ENCODE measurements at regions not wholly inside any gene's neighbourhood (a gene's known extent, or its start where the extent isn't known, plus 50 kb on each side); places are given as distances from the start of the nearest gene placed in this dataset.

DNA sequence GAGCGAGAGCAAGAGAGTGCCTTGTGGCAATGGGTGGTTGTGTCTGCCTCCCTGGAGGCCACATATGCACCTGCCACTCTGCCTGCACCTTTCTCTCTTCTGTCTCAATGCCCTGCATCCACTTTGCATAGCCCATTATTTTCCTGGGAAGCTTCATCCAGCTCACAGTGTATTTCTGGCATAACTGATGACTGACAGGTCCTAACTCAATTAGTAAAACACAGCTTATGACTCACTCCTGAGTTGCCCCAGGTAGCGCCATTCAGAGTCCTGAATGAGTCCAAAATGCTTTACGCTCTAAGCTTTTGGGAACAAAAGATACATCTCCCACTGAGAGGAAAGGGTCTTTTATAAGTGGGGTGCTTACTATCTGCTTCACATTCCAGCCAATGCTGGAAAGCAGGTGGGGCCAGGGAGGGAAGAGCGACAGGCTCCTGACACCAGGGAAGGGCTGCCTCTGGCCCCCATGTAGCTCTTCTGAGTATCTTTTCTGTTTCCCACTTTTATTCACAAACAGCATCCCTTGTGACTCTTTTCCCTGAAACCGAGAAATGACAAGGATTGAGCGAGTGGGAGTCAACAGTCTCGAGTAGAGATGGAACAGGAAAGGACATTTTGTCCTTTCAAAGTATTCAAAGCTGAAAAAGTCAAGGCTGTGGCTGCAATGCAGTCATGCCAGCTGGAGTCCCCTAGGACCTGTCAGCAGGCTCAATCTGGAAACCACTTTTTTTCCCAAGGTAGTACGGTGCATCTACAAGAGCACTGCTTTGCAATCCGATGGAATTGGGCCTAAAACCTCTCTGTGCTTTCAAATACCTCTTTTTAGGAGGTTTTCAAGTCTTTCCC, 479.3 kb upstream of the PODXL start:
- no peak for ATAC-seq
- DNase-seq, result no peak
- H3K4me3 Mint-ChIP-seq, result no peak overlapping the region
- H3K36me3 ChIP-seq (ENCODE audit: control insufficient read depth, insufficient read depth, low read length), result no peaks in the 10 kb centered on the region
- no peak overlapping the region for H3K27ac ChIP-seq (ENCODE audit: low read length)
- no peaks in the 10 kb centered on the region for H3K4me1 Mint-ChIP-seq
- 84% methylated on average over 9 of the region's 9 CpGs for WGBS (ENCODE audit: insufficient coverage)
- H3K9me3 ChIP-seq (ENCODE audit: control insufficient read depth, insufficient read depth, low read length), result no peaks in the 10 kb centered on the region
- H3K27ac Mint-ChIP-seq, result no peak overlapping the region
- H3K27me3 Mint-ChIP-seq (ENCODE audit: low read depth in 2 of 2), result peaks cover 8 to 19% of the 10 kb centered on the region in 2 donors
- H3K9me3 Mint-ChIP-seq, result no peaks in the 10 kb centered on the region
- intact Hi-C loops (cut with micrococcal nuclease), result no loop called here
- no peaks in the 10 kb centered on the region for H3K36me3 Mint-ChIP-seq
- H3K27me3 ChIP-seq (ENCODE audit: control insufficient read depth, insufficient read depth, low read length), result no peaks in the 10 kb centered on the region
- TF ChIP-seq, protein P1, sequence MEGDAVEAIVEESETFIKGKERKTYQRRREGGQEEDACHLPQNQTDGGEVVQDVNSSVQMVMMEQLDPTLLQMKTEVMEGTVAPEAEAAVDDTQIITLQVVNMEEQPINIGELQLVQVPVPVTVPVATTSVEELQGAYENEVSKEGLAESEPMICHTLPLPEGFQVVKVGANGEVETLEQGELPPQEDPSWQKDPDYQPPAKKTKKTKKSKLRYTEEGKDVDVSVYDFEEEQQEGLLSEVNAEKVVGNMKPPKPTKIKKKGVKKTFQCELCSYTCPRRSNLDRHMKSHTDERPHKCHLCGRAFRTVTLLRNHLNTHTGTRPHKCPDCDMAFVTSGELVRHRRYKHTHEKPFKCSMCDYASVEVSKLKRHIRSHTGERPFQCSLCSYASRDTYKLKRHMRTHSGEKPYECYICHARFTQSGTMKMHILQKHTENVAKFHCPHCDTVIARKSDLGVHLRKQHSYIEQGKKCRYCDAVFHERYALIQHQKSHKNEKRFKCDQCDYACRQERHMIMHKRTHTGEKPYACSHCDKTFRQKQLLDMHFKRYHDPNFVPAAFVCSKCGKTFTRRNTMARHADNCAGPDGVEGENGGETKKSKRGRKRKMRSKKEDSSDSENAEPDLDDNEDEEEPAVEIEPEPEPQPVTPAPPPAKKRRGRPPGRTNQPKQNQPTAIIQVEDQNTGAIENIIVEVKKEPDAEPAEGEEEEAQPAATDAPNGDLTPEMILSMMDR (IDR thresholded peaks at IDR 0.05), result no peak
- H3K4me1 ChIP-seq (ENCODE audit: control insufficient read depth, insufficient read depth, low read length), result no peaks in the 10 kb centered on the region
- H3K4me3 ChIP-seq (ENCODE audit: low read length), result no peak overlapping the region

DNA sequence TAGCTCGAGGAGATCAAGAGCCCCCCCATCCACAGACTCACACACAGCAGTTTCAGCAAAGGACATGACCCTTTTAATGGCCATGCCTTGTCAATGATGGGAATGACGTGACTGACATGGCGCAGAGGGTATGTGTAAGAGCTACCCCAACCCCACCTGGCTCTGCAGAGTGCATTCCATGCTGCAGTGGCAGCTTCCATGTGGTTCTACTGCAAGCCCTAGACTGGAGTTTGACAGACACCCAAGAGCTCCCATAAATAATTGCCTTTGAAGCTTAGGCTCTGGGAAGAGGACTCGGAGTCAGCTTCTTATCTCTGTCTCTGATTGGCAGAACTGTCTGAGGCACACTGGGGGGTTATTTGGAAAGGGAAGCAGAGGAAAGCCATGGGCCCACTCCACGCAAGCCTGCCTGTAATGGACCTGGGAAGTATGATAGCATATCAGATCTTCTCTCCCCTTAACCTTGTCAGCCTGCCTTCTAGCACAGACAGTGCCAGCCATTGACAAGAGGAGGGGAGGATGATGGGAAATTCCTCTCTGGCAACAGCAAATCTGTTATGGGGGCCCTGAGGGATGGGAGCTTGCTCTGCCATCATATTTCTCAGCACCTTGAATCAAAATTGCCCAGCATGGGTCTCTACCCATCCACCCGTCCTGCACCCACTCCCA, 478.5 kb upstream of the PODXL start:
- no peak for DNase-seq
- Histone ChIP-seq H3K4me3 (ENCODE audit: low read length) (no peak overlapping the region), H3K4me1 (ENCODE audit: control insufficient read depth, insufficient read depth, low read length) (no peaks in the 10 kb centered on the region), H3K27me3 (ENCODE audit: control insufficient read depth, insufficient read depth, low read length) (no peaks in the 10 kb centered on the region), H3K27ac (ENCODE audit: low read length) (no peak overlapping the region), H3K36me3 (ENCODE audit: control insufficient read depth, insufficient read depth, low read length) (no peaks in the 10 kb centered on the region), H3K9me3 (ENCODE audit: control insufficient read depth, insufficient read depth, low read length) (no peaks in the 10 kb centered on the region)
- H3K27ac Mint-ChIP-seq, result no peak overlapping the region
- intact Hi-C loops (cut with micrococcal nuclease), result no loop called here
- H3K4me1 Mint-ChIP-seq, result no peaks in the 10 kb centered on the region
- H3K36me3 Mint-ChIP-seq, result no peaks in the 10 kb centered on the region
- H3K27me3 Mint-ChIP-seq (ENCODE audit: low read depth in 2 of 2), result peaks cover 8 to 19% of the 10 kb centered on the region in 2 donors
- H3K4me3 Mint-ChIP-seq, result no peak overlapping the region
- TF ChIP-seq, protein P1 (IDR thresholded peaks at IDR 0.05), result no peak
- ATAC-seq, result no peak
- WGBS (ENCODE audit: insufficient coverage), result 59% methylated on average over 6 of the region's 6 CpGs
- no peaks in the 10 kb centered on the region for H3K9me3 Mint-ChIP-seq

DNA sequence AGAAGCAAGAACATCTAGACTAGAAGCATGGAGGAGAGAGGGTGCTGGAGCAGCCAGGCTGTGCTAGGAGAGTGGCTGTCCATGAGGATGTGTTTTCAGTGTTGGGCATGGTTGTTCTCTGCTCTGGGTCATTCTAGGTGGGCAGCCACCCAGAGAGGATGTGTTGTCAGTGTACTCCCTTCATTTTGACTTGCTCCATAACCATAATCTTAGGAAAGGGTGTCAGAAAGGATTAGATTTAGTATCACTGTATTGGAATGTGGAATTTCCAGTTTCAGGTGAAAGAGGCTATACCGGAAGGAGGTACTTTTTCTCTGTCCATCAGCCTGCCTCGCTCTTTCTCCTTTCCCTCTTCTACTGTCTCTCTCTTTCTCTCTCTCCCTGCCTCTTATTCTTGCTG, 474.5 kb upstream of the PODXL start:
- Histone ChIP-seq H3K4me1 (ENCODE audit: control insufficient read depth, insufficient read depth, low read length) (no peaks in the 10 kb centered on the region), H3K36me3 (ENCODE audit: control insufficient read depth, insufficient read depth, low read length) (no peaks in the 10 kb centered on the region), H3K4me3 (ENCODE audit: low read length) (no peak overlapping the region), H3K9me3 (ENCODE audit: control insufficient read depth, insufficient read depth, low read length) (no peaks in the 10 kb centered on the region), H3K27ac (ENCODE audit: low read length) (no peak overlapping the region), H3K27me3 (ENCODE audit: control insufficient read depth, insufficient read depth, low read length) (no peaks in the 10 kb centered on the region)
- Mint-ChIP-seq H3K27me3 (ENCODE audit: low read depth in 2 of 2) (peaks cover 0 to 3% of the 10 kb centered on the region in 2 donors), H3K27ac (no peak overlapping the region), H3K9me3 (no peaks in the 10 kb centered on the region), H3K4me3 (no peak overlapping the region), H3K4me1 (no peaks in the 10 kb centered on the region), H3K36me3 (no peaks in the 10 kb centered on the region)
- TF ChIP-seq, protein P1 (IDR thresholded peaks at IDR 0.05), result no peak
- 93% methylated on average over 2 of the region's 2 CpGs for WGBS (ENCODE audit: insufficient coverage)
- DNase-seq (no peak), ATAC-seq (no peak)
- intact Hi-C loops (cut with micrococcal nuclease), result no loop called here
